BLaER1 (cell line): ENCODE measurements at regions not wholly inside any gene's neighbourhood (a gene's known extent, or its start where the extent isn't known, plus 50 kb on each side); places are given as distances from the start of the nearest gene placed in this dataset.
"Not testable (repeated sequence)": the region's sequence is repeated elsewhere in the genome, so short reads cannot be mapped to it uniquely, and the experiment has no call there.

Source experiments
- H3K27ac ChIP-seq: shearing (Covaris generic); formaldehyde crosslinking; 2 replicates; pipeline ENCODE4 v1.8.1; 2022
- H3K27me3 ChIP-seq: shearing (Covaris generic); formaldehyde crosslinking; 2 replicates; pipeline ENCODE4 v1.8.1; 2022
- H3K36me3 ChIP-seq: shearing (Covaris generic); formaldehyde crosslinking; 2 replicates; pipeline ENCODE4 v1.8.1; 2022
- H3K4me1 ChIP-seq: shearing (Covaris generic); formaldehyde crosslinking; 2 replicates; pipeline ENCODE4 v1.8.1; 2022
- H3K4me2 ChIP-seq: shearing (Covaris generic); formaldehyde crosslinking; 2 replicates; pipeline ENCODE4 v1.8.1; 2022
- H3K4me3 ChIP-seq: shearing (Covaris generic); formaldehyde crosslinking; 2 replicates; pipeline ENCODE4 v1.8.1; 2022
- H3K9ac ChIP-seq: shearing (Covaris generic); formaldehyde crosslinking; 2 replicates; pipeline ENCODE4 v1.8.1; 2022
- H3K9me3 ChIP-seq: shearing (Covaris generic); formaldehyde crosslinking; 2 replicates; pipeline ENCODE4 v1.8.1; 2022
- H4K20me1 ChIP-seq: shearing (Covaris generic); formaldehyde crosslinking; 2 replicates; pipeline ENCODE4 v1.8.1; 2022
- Cebpa-rat ChIP-seq: shearing (Covaris generic); IDR thresholded peaks from 2 replicates; pipeline ENCODE4 v1.8.1; 2022

DNA sequence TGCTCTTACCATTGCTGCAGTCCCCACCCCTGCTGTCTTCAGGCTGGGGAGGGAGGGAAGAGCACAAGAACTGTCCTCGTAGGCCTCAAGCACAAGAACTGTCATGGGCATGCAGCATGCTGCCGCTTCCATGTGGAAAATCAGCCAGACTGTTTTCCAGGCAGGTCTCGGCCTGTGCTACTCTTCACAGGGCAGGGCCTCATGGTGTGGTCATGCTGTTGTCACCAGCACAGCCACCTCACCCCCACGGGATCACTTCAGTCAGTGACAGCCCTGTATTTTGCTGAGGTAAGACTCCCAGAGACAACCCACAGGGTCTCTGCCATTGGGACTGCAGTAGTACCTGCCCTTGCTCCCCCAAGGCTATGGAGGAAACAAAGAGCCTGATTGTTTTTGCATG lies 205.3 kb downstream of the NAP1L3 start:
- no peak overlapping the region for H3K4me3 ChIP-seq
- no peaks in the 10 kb centered on the region for H3K4me1 ChIP-seq
- no peak overlapping the region for H3K9ac ChIP-seq
- no peak overlapping the region for H3K4me2 ChIP-seq
- H3K9me3 ChIP-seq, result no peaks in the 10 kb centered on the region
- no peaks in the 10 kb centered on the region for H3K36me3 ChIP-seq
- no peaks in the 10 kb centered on the region; the same call in 1 of the 2 replicates for H4K20me1 ChIP-seq
- H3K27ac ChIP-seq, result no peak overlapping the region
- H3K27me3 ChIP-seq, result peaks cover 82% of the 10 kb centered on the region
- no peak for TF ChIP-seq Cebpa-rat

DNA sequence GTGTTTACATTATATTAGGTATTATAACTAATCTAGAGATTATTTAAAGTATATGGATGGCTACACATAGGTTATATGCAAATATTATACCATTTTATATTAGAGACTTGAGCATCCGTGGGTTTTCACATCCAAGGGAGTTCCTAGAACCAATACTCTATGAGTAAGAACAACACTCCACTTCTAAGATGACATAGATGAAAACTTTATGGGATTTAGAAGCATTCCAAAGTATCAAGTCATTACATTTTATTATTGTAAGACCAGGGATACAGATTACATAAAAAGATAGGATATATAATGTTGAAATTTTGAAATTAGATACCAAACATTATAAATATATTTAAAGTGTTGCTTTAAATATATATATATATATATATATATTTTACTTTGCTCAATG lies 207.0 kb downstream of the NAP1L3 start:
- H3K9ac ChIP-seq, result no peak overlapping the region
- H3K4me2 ChIP-seq, result no peak overlapping the region
- peaks cover 84% of the 10 kb centered on the region for H3K27me3 ChIP-seq
- H4K20me1 ChIP-seq, result no peaks in the 10 kb centered on the region; the same call in 1 of the 2 replicates
- H3K27ac ChIP-seq, result no peak overlapping the region
- no peak for TF ChIP-seq Cebpa-rat
- no peaks in the 10 kb centered on the region for H3K36me3 ChIP-seq
- H3K9me3 ChIP-seq, result no peaks in the 10 kb centered on the region
- H3K4me3 ChIP-seq, result no peak overlapping the region
- H3K4me1 ChIP-seq, result no peaks in the 10 kb centered on the region

DNA sequence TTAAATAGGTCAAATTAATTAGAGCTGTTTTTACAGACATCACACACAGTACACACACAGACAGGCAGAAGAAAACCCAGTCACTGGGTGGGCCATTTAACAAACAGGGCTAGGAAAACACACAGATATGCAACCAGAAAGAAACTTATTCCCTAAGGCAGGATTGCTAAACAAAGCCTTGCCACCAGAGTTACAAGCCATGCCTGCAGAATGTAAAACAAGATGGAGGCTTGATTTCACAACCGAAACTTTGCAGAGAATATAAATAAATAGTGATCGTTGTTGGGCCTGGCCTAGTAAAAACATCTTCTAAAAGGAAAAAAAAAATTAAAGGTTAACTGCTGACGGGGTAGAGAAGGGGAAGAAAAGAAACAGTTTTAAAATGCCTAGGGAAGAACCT lies 212.3 kb downstream of the NAP1L3 start:
- Histone ChIP-seq H3K4me1 (no peaks in the 10 kb centered on the region), H4K20me1 (no peaks in the 10 kb centered on the region), H3K36me3 (no peaks in the 10 kb centered on the region), H3K27me3 (peaks cover 83% of the 10 kb centered on the region), H3K27ac (no peak overlapping the region), H3K4me2 (no peak overlapping the region), H3K4me3 (no peak overlapping the region), H3K9me3 (no peaks in the 10 kb centered on the region), H3K9ac (no peak overlapping the region)
- no peak for TF ChIP-seq Cebpa-rat

- Histone ChIP-seq H3K9me3 (no peaks in the 10 kb centered on the region; the same call in 1 of the 2 replicates), H3K9ac (no peak overlapping the region), H3K4me2 (no peak overlapping the region), H3K4me3 (no peak overlapping the region), H3K27ac (no peak overlapping the region), H3K36me3 (no peaks in the 10 kb centered on the region), H3K4me1 (no peaks in the 10 kb centered on the region), H3K27me3 (peaks cover 79% of the 10 kb centered on the region), H4K20me1 (no peaks in the 10 kb centered on the region)
- no peak for TF ChIP-seq Cebpa-rat
Observed at GRCh38 chrX:93454509-93454908, 218.9 kb downstream of the NAP1L3 start.

- not testable (repeated sequence) for H4K20me1 ChIP-seq, H3K4me1 ChIP-seq, H3K4me2 ChIP-seq, H3K27ac ChIP-seq, H3K9ac ChIP-seq, H3K36me3 ChIP-seq, H3K9me3 ChIP-seq, H3K4me3 ChIP-seq
- peaks cover 76% of the 10 kb centered on the region for H3K27me3 ChIP-seq
Observed at GRCh38 chrX:93434721-93435120, 238.7 kb downstream of the NAP1L3 start.

DNA sequence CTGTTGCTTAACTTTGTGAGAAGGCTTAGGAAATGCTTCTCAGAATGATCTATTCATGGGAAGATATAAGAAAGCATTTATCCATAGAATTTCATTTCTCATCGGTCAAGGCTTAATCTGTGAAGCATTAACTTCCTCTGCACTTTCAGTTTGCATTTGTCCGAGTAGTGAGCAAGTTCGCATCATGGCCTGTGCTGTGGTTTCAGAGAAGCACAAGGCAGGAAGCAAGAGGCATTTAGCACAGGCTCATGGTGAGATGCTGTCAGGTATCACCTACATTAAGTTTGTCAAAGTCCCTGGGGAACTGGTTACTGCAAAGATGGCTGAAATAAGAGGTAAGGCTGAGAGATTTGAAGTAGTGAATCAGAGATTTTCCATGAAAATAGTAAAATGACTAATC lies 244.9 kb downstream of the NAP1L3 start:
- Histone ChIP-seq H3K27ac (no peak overlapping the region), H3K9me3 (no peaks in the 10 kb centered on the region), H3K4me2 (no peak overlapping the region), H3K27me3 (peaks cover 69% of the 10 kb centered on the region), H3K4me1 (no peaks in the 10 kb centered on the region), H3K4me3 (no peak overlapping the region), H3K36me3 (no peaks in the 10 kb centered on the region), H3K9ac (no peak overlapping the region), H4K20me1 (no peaks in the 10 kb centered on the region)
- TF ChIP-seq Cebpa-rat, result no peak

DNA sequence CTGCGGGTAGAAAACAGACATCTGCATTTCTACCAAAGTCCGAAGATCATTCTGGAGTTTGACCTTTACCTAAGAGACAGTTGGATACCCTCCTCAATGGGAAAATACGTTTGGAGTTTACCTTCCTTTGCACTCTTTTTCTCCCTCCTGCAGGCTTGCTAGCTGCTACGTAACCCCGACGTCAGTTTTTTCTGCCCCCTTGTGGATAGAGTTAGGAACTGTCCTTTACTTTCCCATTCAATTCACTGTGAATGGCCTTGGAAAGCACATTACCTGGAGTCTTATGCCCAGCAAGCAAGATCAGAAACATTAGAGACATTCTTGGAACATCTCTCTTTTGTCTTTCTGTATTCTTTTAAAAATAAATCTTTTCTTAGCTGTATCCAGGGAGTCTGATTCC lies 250.7 kb downstream of the NAP1L3 start:
- H3K4me1 ChIP-seq, result no peaks in the 10 kb centered on the region
- no peak overlapping the region for H3K4me3 ChIP-seq
- no peaks in the 10 kb centered on the region for H3K36me3 ChIP-seq
- H4K20me1 ChIP-seq, result peaks cover 9% of the 10 kb centered on the region; the same call in 1 of the 2 replicates
- H3K9me3 ChIP-seq, result no peaks in the 10 kb centered on the region
- no peak for TF ChIP-seq Cebpa-rat
- no peak overlapping the region for H3K9ac ChIP-seq
- peaks cover 74% of the 10 kb centered on the region for H3K27me3 ChIP-seq
- no peak overlapping the region for H3K27ac ChIP-seq
- no peak overlapping the region for H3K4me2 ChIP-seq

DNA sequence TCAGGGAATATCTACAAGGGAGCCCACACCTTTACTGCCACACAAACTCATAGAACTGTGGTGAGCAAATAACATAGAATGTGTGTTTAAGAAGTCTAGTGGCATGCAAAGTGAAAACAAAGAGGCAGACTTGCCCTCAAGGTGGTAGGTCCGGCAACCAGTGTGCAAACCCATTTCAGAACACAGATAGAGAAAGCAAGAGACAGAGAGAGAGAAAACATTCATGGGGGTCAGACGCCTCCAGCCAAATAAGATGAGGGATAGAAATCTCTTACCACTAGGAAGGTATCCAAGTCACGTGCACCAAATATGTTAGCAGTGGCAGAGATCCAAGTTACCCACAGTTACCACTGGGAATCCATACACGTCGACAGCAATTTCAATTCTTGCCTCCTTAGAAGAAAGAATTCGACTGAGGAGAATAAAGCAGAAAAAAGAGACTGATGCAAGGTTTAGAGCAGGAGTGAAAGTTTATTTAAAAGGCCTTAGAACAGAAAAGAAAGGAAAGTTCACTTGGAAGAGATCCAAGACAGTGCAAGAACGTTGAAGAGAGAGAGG lies 252.8 kb downstream of the NAP1L3 start:
- Histone ChIP-seq H3K4me2 (no peak overlapping the region), H3K27me3 (peaks cover 67% of the 10 kb centered on the region), H3K4me1 (no peaks in the 10 kb centered on the region), H4K20me1 (peaks cover 9% of the 10 kb centered on the region; the same call in 1 of the 2 replicates), H3K36me3 (no peaks in the 10 kb centered on the region), H3K9me3 (no peaks in the 10 kb centered on the region), H3K4me3 (no peak overlapping the region), H3K9ac (no peak overlapping the region), H3K27ac (no peak overlapping the region)
- TF ChIP-seq Cebpa-rat, result no peak

DNA sequence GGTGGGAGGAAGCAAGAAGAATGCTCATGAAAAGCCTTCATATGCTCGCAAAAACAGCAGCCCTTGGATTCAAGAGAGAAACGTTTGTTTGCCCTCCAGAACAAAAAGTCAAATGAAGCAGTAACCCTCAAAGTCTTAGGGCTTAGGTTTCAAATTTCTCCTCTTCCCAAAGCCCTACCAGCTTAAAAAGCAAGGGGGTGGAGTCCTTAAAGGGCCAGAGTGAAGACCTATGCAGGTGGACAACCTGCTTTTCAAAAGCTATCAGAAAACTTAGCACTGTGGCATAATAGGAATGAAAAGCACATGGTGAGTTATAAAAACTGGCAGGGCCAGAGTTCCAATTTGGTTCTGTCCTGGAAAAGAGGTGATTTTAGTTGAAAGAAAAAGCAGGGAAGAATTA lies 253.3 kb downstream of the NAP1L3 start:
- no peak overlapping the region for H3K4me3 ChIP-seq
- peaks cover 67% of the 10 kb centered on the region for H3K27me3 ChIP-seq
- H4K20me1 ChIP-seq, result peaks cover 9% of the 10 kb centered on the region; the same call in 1 of the 2 replicates
- H3K27ac ChIP-seq, result no peak overlapping the region
- no peaks in the 10 kb centered on the region for H3K4me1 ChIP-seq
- TF ChIP-seq Cebpa-rat, result no peak
- no peaks in the 10 kb centered on the region for H3K36me3 ChIP-seq
- no peaks in the 10 kb centered on the region for H3K9me3 ChIP-seq
- H3K9ac ChIP-seq, result no peak overlapping the region
- H3K4me2 ChIP-seq, result no peak overlapping the region

GRCh38 chrX:93419642-93420041 lies 253.7 kb downstream of the NAP1L3 start:
- peaks cover 67% of the 10 kb centered on the region for H3K27me3 ChIP-seq
- H3K9ac ChIP-seq, result no peak overlapping the region
- no peak overlapping the region for H3K4me3 ChIP-seq
- no peak overlapping the region for H3K4me2 ChIP-seq
- no peak overlapping the region for H3K27ac ChIP-seq
- TF ChIP-seq Cebpa-rat, result no peak
- peaks cover 9% of the 10 kb centered on the region; the same call in 1 of the 2 replicates for H4K20me1 ChIP-seq
- no peaks in the 10 kb centered on the region for H3K9me3 ChIP-seq
- H3K36me3 ChIP-seq, result no peaks in the 10 kb centered on the region
- no peaks in the 10 kb centered on the region for H3K4me1 ChIP-seq

DNA sequence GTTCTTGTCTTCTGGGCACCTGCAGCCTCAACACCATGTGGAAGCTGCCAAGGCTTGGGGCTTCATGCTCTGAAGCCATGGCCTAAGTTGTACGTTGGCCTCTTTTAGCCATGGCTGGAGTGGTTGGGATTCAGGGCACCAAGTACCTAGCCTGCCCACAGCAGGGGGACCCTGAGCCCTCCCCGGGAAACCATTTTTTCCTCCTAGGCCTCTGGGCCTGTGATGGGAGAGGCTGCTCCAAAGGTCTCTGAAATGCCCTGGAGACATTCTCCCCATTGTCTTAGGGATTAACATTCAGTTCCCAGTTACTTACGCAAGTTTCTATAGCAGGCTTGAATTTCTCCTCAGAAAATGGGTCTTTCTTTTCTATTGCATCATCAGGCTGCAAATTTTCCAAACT lies 269.3 kb downstream of the NAP1L3 start:
- Histone ChIP-seq H3K27ac (no peak overlapping the region), H3K4me3 (no peak overlapping the region), H3K9me3 (peaks cover 30% of the 10 kb centered on the region), H4K20me1 (no peaks in the 10 kb centered on the region), H3K4me2 (no peak overlapping the region), H3K4me1 (no peaks in the 10 kb centered on the region), H3K27me3 (peaks cover 33% of the 10 kb centered on the region), H3K36me3 (no peaks in the 10 kb centered on the region), H3K9ac (no peak overlapping the region)
- no peak for TF ChIP-seq Cebpa-rat
